ENCODE measurements at regions not wholly inside any gene's neighbourhood (a gene's known extent, or its start where the extent isn't known, plus 50 kb on each side); places are given as distances from the start of the nearest gene placed in this dataset.

DNA sequence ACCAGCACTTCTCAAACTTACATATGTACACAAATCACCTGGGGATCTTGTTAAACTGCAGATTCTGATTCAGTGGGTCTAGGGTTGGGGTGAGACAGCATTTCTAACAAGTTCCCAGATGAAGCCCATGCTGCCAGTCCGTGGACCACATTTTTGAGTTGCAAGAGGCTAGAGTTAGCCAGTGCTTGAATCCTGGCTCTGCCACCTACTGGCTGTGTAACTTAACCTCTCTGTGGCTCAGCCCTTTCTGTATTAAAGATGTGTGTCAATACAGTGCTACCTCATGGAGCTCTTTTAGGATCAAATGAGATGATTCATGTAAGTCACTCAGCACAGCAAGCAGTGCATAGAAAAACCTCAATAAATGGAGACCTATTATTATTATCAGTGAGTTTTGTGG lies 90.2 kb upstream of the ISX start:
- Histone ChIP-seq H3K4me3 (no peak overlapping the region), H3K27ac (no peak overlapping the region)
- DNase-seq (ENCODE audit: low spot score) = no peak
- TF ChIP-seq, protein P1, sequence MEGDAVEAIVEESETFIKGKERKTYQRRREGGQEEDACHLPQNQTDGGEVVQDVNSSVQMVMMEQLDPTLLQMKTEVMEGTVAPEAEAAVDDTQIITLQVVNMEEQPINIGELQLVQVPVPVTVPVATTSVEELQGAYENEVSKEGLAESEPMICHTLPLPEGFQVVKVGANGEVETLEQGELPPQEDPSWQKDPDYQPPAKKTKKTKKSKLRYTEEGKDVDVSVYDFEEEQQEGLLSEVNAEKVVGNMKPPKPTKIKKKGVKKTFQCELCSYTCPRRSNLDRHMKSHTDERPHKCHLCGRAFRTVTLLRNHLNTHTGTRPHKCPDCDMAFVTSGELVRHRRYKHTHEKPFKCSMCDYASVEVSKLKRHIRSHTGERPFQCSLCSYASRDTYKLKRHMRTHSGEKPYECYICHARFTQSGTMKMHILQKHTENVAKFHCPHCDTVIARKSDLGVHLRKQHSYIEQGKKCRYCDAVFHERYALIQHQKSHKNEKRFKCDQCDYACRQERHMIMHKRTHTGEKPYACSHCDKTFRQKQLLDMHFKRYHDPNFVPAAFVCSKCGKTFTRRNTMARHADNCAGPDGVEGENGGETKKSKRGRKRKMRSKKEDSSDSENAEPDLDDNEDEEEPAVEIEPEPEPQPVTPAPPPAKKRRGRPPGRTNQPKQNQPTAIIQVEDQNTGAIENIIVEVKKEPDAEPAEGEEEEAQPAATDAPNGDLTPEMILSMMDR (IDR thresholded peaks at IDR 0.05) = no peak

DNA sequence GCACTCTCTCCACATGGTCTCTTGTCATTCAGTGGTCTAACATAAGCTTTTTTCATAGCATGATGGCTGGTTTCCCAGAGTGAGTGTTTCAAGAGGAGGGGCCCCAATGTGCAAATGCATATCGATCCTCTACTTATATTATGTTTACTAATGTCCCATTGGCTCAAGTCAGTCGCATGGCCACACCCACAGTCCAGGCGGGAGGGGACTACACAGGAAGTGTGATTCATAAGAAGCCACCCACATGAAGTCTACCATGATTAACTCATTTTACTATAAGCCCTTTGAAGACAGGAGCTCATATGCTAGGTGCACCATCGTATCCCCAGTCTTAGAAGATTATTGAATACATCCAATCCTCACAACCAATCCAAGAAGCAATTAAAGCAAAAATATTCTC lies 89.5 kb upstream of the ISX start:
- Histone ChIP-seq H3K27ac (no peak overlapping the region), H3K4me3 (no peak overlapping the region)
- TF ChIP-seq, protein P1 (IDR thresholded peaks at IDR 0.05) = no peak
- DNase-seq (ENCODE audit: low spot score) = no peak

DNA sequence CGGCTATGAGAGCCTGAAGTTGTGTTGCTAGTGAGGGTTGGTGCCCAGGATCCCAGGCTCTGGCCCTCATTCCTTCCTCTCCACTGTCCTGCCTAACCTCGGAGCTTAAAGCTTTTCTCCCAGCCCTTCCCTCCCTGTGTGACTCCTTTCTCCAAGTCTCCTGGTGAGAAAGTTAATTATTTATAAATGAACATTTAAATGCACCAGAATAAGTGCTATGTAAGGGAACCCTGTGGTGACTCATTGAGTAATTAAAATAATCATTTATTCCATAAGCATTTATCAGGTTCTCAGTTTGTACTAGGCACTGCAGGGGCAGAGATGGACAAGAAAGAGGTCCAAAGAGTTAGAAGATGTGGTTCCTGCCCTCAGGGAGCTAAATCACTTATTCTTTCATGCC lies 89.1 kb upstream of the ISX start:
- TF ChIP-seq, protein P1 (IDR thresholded peaks at IDR 0.05) = no peak
- Histone ChIP-seq H3K27ac (no peak overlapping the region), H3K4me3 (no peak overlapping the region)
- DNase-seq (ENCODE audit: low spot score) = no peak

DNA sequence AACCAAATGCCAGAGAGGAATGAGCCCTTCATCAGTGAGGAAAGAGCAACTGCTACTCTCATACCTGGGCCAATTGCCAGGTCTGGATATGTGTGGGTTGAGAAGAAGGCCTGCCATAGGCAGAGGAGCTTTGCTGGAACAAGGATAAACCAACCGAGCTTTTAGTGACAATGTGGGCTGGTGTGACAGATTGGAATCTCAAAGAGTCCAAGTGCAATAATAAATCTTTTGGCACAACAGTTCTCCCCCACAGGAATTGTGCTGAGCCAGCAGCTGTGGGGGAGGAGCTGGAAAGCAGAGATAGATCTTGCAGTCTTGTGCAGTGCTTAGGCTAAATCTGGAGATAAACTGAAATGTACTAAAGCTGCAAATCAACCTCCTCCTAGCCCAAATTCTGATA lies 79.4 kb upstream of the ISX start:
- TF ChIP-seq, protein P1 (IDR thresholded peaks at IDR 0.05) = no peak
- Histone ChIP-seq H3K27ac (no peak overlapping the region), H3K4me3 (no peak overlapping the region)
- no peak for DNase-seq (ENCODE audit: low spot score)

DNA sequence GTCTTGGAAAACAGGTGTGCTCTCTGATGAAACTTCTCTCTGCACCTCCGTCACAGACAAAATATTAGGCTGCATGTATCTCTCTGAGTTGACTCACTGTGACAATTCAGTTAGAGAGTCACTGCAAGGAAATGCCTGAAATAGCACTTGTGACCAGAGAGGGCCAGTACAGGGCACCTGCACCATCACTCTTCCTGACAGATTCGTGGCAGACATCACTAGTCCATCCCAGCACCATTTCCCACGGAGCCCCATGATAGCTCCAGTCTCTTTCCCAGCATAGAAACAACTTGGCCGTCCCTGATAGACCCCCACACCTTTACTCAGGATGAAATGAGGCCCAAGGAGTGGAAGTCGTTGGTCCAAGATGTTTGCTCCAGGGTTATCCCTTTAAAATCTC lies 73.3 kb upstream of the ISX start:
- Histone ChIP-seq H3K4me3 (no peak overlapping the region), H3K27ac (no peak overlapping the region)
- TF ChIP-seq, protein P1 (IDR thresholded peaks at IDR 0.05) = no peak
- no peak for DNase-seq (ENCODE audit: low spot score)

DNA sequence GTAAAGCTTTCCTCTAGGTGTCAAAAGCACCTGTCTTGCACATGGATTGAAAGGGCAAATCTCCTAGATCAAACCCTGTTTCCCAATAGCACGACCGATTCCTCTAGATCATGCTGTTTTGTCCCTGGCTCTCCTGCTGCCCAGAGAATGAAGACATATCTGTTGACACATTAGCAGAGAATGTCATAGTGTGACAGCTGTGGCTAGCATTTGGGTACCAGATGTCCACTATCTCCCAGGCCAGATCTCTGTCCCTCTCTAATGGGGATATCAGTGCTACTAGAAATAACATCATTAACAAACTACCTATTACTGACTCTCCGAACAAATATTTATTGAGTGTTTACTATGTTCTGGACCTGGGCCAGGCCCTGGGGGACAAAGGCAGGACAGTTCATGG lies 72.4 kb upstream of the ISX start:
- H3K27ac ChIP-seq = no peak overlapping the region
- TF ChIP-seq, protein P1 (IDR thresholded peaks at IDR 0.05) = no peak
- H3K4me3 ChIP-seq = no peak overlapping the region
- no peak for DNase-seq (ENCODE audit: low spot score)

DNA sequence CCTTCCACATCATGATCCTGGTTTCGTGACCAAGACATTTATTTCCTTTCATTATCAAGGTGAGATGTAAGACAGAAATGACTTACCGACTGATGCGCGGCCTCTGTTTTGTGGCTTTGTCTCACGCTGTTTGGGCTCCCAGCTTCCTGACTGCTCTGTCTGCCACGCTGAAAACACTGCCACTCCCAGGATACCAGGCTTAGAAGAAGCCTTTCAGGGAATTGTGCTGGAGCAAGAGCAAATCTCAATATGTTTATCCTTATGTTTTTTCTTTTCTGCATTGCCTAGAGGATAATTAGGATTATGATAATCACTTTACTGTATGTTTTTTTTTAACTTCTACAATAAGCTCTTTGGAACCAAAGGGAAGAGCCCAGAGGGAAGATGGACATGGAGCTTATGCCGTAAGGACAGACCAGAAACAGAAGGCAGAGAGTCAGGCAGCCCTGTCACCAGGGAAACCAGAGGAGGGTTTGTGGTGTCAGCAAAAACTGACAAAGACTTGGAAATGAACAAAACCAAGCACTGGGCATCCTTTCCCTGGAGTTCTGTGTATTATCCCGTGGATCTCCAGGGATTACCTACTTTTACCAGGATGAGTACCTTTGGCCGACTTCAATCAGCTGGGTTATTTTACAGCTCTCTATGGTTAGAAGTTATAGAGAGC lies 68.2 kb upstream of the ISX start:
- TF ChIP-seq, protein P1 (IDR thresholded peaks at IDR 0.05) = no peak

More for the DNA sequence above, 68.2 kb upstream of the ISX start:
- DNase-seq (ENCODE audit: low spot score) = no peak
- Histone ChIP-seq H3K27ac (no peak overlapping the region), H3K4me3 (no peak overlapping the region)
